ENCODE measurements at regions not wholly inside any gene's neighbourhood (a gene's known extent, or its start where the extent isn't known, plus 50 kb on each side); places are given as distances from the start of the nearest gene placed in this dataset.

DNA sequence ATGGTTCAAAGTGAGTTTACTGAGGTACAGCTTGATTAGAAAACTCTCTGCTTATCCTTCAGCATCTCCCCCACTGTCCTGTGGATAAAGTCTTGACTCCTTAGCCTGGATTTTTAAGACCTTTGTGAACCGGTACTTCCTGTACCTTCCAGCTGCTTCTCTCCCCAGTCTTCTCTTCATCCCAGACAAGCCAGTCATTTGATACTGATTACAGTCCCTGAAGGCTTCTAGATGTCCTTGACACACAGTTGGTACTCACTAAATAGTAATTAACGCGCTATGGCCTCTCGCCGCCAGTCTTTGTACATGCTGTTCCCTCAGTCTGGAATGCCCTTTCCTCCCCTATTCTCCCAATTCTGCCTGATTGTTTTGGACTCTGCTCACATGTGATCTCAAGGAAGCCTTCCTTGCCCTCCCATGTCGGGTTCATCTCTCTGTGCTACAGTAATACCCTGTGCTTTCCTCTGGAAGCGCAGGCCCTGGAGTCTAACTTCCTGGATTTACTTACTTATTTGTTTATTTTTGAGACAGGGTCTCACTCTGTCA is 50.6 kb upstream of the PTGR2 start:
- no peak for DNase-seq

DNA sequence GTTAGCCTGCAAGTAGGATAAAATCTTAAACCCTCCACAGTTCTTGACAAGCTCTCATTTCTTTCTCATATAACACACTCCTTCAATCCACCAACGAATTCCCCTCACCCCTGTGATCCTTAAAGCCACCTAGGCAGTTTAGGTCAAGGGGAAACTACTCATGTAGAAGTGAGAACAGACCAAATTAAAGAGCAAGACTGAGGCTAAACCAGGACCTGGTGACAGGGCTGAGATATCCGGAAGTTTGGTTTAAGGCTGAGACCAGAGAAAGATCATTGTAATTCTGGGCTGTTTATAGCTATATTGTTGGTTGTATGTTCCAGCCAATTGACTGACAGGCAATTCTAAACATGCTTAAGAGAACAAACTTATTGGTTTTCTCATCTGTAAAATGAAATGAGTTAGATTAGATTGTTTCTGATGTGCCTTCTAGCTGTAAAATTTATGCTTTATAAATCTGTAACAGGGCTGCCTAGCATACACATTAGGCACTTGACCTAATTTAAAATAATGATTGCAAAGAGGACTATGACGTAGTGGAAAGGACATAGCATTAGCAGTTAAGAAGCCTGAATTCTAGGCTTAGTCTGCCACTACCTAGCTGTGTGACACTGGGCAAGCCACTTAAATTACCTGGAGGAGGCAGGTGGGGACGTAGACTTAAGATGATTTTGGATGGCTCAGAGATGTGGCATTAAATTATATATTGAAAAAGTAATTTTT is 53.9 kb upstream of the PTGR2 start:
- no peak for DNase-seq

DNA sequence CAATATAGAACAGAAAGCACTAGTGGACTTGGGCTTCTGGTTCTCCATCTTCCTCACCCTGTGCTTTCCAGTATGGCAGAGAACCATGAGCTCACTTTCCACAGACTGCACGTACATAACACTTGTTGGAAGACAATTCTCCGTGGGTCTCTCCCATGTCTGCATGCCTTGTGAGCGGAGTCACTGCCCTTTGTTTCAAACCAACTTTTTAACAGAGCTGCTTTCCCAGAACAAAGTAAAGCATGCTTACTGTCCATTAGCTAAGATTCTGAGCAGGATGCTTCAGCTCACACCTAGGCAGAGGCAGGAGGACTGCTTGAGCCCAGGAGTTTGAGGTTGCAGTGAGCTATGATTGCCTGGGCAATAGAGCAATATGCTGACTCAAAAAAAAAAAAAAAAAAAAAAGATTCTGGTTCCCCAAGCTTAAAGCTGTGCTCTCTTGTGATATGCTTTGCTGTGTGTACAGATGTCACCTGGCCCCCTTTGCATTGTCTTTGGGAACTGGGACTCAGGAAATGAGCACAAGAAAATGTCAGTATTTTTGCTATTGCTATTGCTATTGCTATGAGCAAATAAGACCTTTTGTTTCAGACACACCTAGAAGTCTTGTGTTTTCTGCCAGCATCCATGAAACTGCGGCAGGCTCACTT is 54.6 kb upstream of the PTGR2 start:
- DNase-seq, result no peak

DNA sequence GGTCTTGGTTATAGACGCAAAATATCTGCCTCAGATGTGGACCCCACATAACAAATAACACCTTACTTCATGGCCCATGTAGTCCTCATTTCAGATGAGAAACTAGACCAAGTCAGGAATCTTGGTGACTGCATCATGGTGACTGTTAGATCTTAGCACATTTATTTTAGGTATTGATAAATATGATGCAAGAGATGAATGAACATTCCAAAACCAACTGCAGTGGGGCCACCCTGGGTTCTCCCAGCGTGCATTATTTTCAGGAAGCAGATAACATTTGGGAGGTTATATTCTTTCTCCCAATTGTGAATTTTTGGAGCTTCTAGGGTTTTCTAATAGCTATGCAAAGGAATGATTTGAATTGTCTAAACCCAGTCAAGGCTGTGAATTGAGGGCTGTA is 55.2 kb upstream of the PTGR2 start:
- DNase-seq, result no peak

DNA sequence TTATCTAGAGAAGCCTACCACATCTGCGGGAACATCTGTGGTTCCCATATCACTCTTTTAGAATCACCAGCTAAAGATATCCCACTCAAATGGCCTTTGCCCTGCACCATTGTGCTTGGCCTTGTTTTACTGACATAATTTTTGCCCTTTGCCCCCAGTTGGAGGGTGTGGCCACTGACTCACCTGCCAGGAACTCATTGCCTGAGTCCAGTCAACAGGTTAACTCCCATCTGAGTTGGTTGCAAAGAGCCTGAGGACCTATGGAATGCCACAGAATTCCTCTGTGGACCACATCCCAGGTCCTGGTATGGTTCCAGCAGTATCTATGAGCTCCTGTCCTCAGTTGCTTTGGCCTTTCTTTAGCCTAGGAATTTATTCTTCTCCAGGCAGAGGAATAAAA is 55.7 kb upstream of the PTGR2 start:
- DNase-seq, result no peak

DNA sequence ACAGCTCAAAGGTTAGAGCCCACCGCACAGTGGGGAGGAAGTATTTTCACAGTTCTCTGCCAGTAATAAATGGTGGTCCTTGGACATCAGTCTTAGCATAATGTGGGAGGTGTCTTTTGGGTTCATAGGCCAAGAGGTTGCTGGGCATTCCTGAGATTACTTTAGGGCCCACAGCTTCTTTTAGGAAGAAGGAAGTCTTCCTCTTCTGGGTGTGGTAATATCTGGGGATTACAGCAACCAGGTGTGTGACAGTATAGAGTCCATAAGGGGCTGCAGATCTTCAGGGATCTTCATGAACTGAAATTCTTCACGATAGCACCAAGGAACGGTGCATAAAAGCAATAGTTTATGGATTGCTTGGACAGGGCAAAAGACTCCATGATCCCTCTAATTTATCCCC is 56.2 kb upstream of the PTGR2 start:
- no peak for DNase-seq

DNA sequence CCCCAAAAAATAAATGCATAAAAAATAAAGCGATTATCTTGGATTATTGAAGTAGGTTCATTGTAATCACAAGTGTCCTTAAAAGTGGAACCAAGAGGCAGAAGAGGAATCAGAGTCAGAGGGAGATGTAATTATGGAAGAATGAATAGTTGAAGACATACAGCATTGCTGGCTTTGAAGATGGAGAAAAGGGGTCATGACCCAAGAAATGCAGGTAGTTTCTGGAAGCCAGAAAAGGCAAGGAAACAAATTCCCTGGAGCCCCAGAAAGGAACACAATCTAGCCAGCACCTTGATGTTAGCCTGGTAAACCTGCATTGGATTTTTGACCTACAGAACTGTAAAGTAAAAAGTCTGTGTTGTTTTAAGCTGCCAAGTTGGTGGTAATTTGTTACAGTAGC is 57.5 kb upstream of the PTGR2 start:
- no peak for DNase-seq

DNA sequence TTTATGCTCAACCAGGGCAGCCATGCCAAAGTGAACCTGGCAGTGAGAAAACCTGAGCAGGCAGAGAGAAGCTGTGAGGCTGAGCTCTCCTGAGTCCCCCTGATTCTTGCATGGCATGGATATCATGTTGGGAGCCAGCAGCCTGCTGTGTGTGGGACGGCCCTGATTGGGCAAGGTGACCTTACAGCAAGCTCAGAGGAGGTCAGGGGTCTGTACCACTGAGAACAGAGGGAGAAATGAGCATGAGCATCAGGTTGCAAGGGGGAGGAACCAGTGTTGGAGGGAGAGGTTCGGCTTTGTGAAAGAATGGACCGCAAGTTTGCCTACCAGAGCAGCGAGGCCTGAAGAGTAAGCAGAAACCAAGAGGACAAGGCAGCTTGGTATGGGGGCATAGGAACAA is 59.1 kb upstream of the PTGR2 start:
- DNase-seq, result no peak

DNA sequence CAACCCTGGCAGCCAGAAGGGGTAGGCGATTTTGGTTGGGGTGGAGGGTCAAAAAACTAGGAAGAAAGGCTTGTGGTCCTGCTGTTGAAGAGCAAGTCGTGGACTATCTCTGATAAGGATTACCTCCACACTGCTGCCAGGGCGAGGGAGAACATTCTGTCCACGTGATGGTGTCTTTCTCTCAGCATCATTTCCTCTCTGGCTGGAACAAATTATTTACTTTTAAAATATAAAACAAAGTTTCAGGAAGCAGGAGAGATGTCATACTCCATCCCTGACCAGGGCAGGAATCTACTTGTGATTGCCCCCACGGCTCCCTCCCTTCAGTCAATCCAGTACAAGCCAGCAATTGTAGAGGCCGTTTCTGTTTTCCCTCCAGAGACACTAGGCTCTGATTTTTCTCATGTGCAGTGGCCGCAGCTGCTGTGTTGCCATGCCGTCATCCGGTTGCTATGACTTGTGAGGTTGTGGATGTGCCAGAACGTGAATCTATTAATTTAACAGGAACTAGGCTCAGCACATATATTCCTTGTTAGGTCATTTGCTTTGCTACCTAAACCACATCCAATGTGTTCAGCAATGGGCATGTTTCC is 61.5 kb upstream of the PTGR2 start:
- DNase-seq, result no peak

DNA sequence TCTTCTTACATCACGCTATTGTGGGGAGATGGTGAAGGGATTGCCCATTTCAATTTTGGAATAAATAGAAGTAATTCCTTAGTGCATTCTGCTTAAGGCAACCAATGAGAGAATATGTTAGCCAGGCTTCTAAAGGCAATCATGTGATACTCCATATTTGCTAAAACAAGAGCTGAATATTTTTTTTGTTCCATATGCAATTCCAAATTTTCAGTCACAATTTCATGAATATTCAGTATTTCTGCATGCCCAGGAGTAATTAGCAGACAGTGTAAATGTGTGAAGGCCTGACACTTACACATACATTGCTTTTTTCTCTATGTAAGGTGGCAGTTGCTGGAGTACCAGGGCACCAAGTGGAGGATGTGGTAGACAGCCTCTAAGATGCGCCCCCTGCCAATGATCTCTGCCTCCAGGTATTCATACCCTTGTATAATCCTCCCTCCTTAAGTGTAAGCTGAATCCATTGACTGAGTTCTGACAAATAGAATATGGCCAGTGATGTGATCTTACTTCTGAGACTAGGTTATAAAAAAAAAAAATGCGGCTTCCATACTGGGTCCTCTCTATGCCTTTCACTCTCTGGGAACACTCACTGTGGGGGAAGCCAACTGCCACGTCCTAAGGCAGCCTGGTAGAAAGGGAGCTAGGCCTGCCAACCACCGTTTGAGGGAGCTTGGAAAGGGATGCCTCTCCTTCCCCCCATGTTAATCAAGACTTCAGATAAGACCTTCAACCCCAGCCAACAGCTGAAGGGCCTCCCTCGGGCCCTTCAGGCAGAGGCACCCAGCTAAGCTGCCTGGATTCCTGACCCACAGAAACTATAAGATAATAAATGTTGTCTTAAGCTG is 62.7 kb upstream of the PTGR2 start:
- DNase-seq, result no peak

DNA sequence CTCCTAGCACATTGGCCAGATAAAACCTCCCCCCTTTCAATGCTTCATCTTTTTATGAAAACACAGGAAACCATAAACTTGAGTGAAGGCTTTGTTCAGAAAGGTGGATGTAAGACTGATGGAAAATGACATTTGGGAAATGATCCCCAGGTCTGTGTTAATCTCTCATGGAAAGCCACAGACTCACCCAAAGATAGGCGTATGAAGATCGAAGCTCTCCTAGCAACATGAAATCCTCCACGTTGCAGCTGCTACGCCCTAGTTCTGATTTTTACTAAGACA is 63.4 kb upstream of the PTGR2 start:
- DNase-seq, result no peak

DNA sequence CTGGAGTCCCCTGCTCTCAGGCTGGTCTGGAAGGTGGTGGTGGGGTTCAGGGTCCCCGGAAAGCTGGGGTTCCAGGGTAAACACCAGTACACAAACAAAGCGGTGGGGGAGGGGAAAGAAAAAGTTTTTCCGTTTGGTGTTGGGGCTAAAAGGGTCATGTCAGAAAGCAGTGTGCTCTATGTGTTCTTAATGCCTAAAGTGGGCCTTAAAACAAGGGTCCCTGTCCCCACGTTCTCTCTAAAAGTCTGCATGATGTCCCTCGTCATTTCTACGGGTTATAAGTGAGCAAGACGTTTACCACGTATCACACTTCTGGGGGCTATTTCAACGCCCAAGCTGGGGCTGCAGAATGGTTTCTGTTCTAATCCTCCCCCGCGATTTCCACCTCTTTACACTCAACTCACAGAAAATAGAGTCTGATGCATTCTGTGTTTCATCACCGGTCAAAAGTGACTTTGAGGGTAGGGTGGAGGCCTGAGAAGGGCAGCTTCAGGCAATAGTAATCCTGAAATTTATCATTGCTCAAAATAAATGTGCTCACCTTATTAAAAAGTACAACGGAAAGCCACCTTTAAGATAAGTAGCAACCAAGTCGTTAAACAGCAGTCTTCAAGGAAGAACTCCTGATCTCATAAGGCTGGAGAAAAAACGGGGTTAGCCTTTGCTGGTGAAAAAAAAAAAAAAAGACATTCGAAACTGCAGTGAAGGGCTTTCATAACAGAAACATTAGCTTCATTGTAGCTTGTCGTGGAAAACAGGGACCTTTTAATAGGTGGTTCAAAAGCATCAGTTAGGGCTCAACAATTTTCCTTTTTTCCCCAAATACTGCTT is 63.9 kb upstream of the PTGR2 start:
- no peak for DNase-seq

DNA sequence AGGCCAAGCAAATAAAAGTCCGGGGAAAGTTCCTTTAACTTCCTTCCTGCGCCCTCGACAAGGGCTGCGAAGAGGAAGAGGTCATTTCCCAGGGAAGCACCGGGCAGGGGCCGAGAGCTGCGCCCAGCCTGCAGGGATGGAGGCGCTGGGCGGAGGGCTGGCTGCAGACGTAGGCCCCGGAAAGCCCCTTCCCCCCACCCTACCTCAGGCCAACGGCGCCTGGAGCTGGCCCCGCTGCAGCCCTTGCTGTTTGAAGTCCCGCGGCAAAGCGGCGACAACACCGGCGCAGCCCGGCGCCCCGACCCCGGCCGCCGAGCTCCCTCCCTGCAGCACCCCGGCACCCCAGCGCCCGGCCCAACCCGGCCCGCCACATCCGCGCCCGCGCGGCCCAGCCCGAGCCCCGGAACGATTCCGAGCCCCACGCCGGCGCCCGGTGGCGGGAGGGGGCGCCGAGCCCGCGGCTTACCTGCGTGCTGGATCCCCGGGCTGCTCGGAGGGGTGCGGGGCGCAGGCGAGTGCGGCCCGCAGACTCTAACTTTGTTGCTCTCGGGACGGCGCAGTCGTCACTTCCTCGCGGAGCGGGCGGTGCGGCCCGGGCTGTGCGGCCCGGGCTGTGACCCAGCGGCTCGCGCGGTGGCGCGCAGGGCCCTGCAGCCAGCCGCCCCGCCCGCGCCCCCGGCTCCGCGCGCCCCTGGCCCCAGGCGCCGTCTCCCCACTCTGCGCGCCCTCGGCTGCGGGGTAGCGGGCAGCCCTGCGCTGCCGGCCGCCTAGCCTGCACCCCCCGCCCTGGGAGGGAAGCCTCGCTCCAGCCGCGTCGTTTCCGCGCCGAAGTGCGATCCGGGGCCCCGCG is 64.8 kb upstream of the PTGR2 start:
- no peak for DNase-seq

DNA sequence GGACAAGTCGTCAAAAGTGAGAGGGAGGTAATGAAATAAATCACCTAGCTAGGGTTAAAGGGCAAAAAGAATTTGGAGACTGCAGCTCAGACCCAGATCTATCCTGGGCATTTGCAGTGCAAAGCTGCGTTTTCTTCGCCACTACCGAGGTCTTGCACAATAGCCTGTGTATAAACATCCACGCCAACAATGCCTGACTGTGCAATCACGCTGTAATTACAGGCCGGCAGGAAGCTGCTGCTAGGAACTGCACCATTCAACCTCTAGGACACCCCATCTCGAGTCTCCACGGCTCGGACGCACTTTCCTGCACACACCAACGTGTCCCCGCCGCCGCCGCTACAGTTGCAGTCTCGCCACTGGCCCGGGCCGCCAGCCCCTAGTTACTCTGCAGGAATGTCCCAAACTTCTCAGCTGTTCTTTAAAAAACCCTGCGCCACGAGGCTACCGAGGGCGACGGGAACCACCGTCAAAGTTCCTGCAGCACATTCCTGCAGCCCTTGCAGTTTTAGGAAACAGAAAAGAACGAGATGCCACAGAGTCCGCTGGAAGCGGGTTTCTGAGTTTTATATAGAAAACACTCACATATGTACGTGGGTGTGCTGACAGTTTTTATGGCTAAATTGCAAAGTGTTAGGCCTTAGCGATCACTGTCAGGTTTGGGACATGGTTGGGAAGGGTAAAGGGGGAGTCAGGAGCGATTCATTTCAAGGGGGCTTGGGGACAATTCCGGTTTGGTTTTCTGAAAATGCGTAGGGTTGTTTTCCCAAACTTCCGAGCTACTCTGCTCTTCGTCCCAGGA is 65.6 kb upstream of the PTGR2 start:
- no peak for DNase-seq

DNA sequence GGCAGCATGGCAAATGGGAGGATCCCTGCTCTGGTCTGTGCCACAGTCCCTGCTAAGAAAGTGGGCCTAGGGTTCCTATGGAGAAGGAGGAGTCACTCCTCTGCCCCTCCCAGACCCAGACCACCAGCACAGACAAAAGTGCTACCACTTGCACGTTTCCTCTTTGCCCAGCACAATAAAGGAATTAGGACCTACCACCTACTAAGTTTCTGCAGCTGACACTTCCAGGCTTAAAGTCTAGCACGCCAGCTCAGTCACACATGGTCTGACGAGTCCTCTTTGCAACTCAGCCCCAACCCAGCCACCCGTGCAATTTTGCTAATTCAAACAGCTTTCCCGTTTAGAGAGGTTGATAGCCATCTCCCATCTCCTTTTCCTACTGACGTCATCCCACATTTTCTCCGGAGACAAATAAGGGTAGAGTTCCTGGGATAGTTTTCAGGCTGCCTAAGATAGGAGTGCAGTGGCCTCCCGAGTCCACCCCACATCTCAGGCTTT is 66.2 kb upstream of the PTGR2 start:
- no peak for DNase-seq

DNA sequence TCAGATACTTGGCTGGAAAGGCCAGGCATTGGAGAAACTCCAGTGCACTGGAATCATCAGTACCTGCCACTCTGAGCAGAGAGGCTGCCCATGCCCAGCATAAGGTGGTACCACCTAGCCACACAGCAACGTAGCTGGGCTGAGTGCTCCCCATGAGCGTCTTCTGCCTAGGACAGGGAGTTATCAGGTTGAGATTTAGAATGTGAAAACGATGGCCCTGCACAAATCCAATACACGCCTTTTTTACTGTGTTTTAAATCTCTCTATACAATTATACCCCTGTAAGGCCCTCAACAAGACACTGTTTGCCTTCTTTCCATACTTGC is 66.7 kb upstream of the PTGR2 start:
- DNase-seq, result no peak

DNA sequence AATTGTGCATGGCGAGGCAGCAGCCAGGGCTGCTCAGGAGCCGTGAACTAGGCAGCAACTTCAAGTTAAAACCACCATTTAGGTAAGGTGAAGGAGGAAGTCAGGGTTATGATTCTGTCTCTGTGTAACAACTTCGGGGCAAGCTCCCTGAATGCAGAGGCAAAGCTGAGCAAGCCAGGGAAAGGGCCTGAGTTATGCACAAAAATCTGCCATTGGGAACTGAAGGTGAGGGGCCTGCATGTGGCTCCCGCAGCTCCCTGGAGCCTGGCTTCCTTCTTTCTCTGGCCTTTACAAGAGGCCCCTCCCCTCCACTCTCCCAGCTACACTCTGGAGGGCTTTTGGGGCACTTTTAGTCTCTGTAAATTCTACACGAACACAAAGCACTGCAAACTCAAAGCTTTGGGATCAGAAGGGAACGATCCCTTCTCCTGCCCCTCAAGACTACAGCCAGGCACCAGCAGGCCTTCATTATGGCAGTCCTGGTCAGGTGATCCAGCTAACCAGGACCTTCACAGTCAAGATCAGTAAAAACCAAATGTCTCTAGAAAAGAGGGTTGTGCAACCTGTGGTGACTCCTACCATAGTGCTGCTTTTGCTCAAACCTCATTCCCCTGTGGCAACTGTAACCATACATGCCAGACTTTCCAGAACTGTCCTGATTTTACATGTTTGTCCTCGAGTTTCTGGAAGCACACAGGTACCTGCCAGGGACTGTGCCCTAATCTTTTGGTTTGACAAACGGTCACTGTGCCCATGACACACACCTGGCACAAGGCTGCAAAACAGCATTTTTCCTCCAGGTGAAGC is 67.2 kb upstream of the PTGR2 start:
- peak; percentile 70 for DNase-seq

DNA sequence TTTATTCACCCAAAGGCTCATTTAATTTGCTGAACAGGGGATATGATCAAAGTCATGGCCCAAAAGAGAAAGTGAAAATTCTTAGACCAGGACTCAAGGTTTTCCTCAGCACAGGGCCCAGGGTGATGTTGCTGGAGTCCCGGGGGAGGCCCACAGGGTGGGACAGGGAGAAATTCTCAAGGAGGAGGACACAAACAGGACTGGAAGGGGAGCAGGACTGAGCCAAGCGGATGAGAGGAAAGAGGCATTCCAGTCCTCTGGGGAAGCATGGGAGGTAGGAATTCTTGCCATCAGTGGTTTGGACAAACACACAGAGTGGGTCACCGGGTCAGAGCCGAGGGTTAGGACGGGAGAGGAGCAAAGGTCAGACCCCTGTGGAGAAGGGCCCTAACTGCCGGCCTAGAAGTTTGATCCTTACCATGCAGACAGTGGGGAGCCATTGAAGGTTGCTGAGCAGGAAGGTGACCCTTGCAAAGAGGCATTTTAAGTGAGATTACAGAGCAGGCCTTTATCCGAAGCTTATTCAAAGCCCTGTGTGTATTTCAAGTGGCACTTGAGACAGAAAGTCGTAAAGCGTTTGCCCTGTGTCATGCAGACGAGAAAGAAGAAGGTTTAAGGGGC is 68.4 kb upstream of the PTGR2 start:
- DNase-seq, result peak; percentile 90

DNA sequence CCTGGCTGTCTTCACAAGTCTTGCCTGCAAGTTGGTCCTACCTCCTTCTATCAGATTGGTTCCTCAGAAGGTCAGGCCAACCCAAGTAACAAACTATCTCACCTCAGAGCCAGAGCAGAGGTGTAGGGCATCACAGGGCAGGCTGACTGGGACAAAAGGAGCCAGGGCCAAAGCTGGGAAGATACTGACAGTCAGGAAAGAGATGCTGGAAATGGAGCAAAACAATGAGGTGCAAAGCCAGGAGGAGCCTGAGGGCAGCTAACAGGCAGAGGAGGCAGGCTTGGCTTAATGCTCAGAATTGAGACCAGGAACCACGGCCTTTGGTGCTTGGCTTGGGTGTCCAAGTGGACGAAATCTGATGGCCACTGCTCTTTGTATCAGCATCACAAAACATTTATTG is 68.4 kb upstream of the PNMA1 start:
- DNase-seq, result no peak

All from DMS79 treated with DMSO at 0.1 percent for 48 hours (cell line).